ENCODE measurements at regions not wholly inside any gene's neighbourhood (a gene's known extent, or its start where the extent isn't known, plus 50 kb on each side); places are given as distances from the start of the nearest gene placed in this dataset.

DNA sequence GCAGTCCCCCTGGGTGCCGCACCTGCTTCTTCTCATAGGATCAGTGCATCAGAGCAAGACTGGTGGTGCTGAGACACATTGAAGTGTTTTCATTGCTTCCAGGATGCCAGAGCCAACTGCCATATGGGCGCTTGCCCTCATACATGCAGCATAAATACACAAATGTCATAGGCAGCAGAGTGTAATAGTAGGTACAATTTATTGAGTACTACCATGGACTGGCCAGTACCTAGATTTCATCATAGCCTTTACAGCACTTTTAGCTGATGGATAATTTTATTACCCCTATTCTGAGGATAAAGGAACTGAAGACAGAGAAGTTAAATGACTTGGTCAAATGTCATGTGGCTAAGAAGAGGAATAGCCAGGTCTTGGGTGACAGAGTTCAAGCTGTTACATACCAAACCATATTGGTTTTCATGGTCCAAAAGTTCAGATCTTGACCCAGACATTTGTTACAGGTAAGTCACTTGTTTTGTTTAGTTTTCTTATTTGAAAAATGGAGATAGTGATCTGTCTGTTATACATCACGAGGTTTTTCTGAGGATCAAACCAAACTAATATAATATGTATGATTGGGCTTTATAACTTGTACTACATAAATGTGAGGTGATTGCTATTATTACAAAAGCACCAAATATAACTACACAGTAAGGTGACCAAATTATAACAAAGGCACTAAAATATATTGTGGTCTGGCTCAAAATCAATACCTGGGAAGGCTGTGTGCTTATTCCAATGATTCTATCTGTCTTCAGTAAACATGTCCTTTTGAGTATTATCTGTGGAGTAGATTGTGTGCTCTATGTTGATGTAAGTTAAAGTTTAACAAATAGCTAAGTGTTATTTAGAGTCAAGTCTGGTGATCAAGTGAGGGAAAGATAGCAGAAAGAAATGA, 151.9 kb upstream of the CYRIA start:
- no peak for DNase-seq (ENCODE audit: low spot score)
- intact Hi-C loops (cut with DNase I): no loop called here

- intact Hi-C loops (cut with DNase I): no loop called here
- no peak for DNase-seq (ENCODE audit: low spot score)
These were observed 150.9 kb upstream of the CYRIA start for GRCh38 chr2:16816522-16816921.

- intact Hi-C loops (cut with DNase I): no loop called here
- no peak for DNase-seq (ENCODE audit: low spot score)
These were observed 150.4 kb upstream of the CYRIA start for GRCh38 chr2:16816016-16816415.

DNA sequence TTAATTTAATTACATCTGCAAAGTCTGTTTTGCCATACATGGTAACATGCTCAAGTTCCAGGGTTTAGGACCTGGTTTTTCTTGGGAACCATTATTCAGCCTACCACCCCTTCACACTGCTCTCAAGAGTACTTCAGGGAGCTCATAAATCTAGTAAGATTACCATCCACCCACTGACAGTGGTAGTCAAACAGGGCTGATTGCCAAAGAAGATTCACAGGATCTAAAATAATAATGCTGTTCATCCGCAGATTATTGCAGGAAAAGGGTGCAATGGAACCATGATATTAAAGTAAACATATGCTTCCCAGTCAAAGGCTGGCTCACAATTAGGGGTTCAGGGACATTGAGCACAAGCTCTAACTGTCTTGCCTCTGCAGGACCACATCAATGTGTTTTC, 148.0 kb upstream of the CYRIA start:
- DNase-seq (ENCODE audit: low spot score): no peak
- intact Hi-C loops (cut with DNase I): no loop called here

- DNase-seq (ENCODE audit: low spot score): no peak
- intact Hi-C loops (cut with DNase I): no loop called here
These were observed 132.8 kb upstream of the CYRIA start for GRCh38 chr2:16798472-16798871.

- intact Hi-C loops (cut with DNase I): no loop called here
- DNase-seq (ENCODE audit: low spot score): no peak
These were observed 125.9 kb upstream of the CYRIA start for GRCh38 chr2:16791496-16791895.

DNA sequence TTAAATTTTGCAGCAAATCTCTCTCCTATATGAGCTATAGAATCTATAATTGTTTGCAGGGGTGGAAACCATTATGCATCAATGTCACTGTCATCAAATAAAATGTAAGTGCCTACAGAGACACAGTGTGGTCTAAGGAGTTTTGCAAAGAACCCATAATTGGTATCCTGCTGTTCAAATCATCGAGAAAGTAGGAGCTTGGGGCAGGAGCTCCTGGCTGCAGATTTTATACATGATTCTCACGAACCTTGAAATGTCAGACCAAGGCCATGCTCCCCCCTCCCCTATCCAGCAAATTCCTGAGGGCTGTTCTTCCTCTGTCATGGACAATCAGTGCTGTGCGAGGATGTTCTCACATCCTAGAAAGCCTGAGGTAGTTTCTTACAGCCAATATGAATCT, 119.5 kb upstream of the CYRIA start:
- intact Hi-C loops (cut with DNase I): loop anchor here (5.0 kb wide), 1 partner anchor 522 kb away; no protein-coding TSS in a partner anchor
- no peak for DNase-seq (ENCODE audit: low spot score)

- intact Hi-C loops (cut with DNase I): loop anchor here (5.0 kb wide), 1 partner anchor 523 kb away; no protein-coding TSS in a partner anchor
These were observed 119.0 kb upstream of the CYRIA start for GRCh38 chr2:16784652-16785051.

GRCh38 chr2:16777123-16777870, 111.7 kb upstream of the CYRIA start:
- intact Hi-C loops (cut with DNase I): no loop called here
- no peak for DNase-seq (ENCODE audit: low spot score)

More at GRCh38 chr2:16784652-16785051, 119.0 kb upstream of the CYRIA start:
- no peak for DNase-seq (ENCODE audit: low spot score)

- intact Hi-C loops (cut with DNase I): no loop called here
- no peak for DNase-seq (ENCODE audit: low spot score)
These were observed 110.2 kb upstream of the CYRIA start for GRCh38 chr2:16775899-16776231.

GRCh38 chr2:16774980-16775898, 109.6 kb upstream of the CYRIA start:
- no peak for DNase-seq (ENCODE audit: low spot score)
- intact Hi-C loops (cut with DNase I): loop anchor here (5.0 kb wide), 1 partner anchor 897 kb away; no protein-coding TSS in a partner anchor

DNA sequence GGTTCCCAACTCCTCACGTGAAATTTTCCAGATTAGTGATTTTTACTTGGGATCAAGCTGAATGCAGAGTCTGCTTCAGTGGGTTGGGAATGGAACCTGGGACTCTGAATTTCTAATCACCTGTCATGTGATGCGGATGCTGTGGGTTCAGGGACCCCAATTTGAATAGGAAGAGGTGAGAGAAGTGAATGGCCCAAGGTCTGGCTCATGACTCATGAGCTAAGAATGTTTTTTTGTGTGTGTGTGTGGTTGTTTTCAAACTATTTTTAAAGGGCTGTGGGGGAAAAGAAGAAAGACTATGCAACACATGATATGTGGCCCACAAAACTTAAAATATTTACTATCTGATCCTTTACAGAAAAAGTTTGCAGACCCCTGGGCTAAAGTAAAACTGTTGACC, 108.5 kb upstream of the CYRIA start:
- intact Hi-C loops (cut with DNase I): loop anchor here (5.0 kb wide), 1 partner anchor 898 kb away; no protein-coding TSS in a partner anchor
- no peak for DNase-seq (ENCODE audit: low spot score)

DNA sequence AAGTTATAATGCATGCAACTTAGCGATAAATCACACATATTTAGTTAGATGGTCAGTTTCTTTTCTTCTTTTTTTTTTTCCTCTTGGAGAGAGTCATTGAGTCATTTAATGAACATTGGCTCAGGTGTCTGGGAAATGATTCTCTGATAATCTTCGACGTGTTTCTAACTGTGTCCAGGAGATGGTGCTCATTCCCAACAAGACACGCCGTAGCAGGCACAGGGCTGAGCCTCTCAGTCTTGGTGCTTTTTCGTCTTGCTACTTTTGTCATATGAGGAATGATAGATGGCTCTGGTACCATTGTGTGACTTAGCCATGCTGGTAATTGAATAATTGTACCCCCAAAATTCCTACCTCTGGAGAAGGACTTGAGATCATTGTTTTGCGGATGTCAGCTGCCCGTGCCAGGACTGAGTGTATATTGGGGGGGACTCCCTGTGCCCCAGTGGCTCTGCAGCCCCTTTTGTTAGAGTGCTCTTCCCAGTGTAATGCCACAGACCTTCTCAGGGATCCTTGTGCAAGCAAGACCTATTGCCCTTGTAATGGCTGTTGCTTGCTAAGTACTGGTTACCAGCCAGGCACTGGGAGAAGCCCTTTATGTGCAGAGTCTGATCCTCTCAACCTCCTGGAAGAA, 107.6 kb upstream of the CYRIA start:
- DNase-seq (ENCODE audit: low spot score): no peak
- intact Hi-C loops (cut with DNase I): loop anchor here (5.0 kb wide), 1 partner anchor 899 kb away; no protein-coding TSS in a partner anchor

- DNase-seq (ENCODE audit: low spot score): no peak
- intact Hi-C loops (cut with DNase I): no loop called here
These were observed 102.3 kb upstream of the CYRIA start for GRCh38 chr2:16767789-16768476.

DNA sequence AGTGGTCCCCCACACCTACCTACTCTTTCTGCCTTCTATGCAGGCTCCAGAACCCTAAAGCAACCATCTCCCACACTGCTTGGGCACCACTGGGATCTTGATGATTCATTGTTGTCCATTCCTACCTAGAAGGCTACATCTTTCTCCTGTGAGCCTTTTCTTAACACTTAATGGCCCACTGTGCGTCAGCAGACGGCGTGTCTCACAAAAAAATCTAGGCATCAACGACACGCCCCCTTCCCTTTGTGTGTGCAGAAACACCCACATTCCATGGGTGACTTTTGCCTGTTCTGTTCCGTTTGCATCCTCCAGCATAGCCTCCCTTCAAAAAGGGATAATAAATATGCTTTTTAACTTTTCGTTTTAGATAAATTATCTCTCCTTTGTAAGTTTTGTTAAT, 99.7 kb upstream of the CYRIA start:
- DNase-seq (ENCODE audit: low spot score): no peak
- intact Hi-C loops (cut with DNase I): no loop called here

DNA sequence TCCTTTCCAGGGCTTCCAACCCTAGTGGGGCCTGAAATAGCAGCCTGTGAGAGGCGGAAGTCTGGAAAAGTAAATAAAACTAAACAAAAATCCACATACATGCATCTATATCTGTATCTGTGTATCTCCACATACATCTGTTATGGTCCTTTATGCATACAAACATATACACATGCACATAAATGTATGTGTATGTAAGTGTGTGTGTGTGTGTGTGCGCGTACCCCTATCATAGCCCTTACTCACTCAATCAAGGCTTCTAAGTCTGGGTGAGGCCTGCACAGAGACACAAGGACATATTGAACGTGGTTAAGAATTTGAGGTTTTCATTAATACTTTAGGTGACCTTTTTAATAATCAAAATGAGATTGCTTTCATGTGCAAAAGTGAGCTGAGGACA, 98.9 kb upstream of the CYRIA start:
- intact Hi-C loops (cut with DNase I): no loop called here
- DNase-seq (ENCODE audit: low spot score): no peak

DNA sequence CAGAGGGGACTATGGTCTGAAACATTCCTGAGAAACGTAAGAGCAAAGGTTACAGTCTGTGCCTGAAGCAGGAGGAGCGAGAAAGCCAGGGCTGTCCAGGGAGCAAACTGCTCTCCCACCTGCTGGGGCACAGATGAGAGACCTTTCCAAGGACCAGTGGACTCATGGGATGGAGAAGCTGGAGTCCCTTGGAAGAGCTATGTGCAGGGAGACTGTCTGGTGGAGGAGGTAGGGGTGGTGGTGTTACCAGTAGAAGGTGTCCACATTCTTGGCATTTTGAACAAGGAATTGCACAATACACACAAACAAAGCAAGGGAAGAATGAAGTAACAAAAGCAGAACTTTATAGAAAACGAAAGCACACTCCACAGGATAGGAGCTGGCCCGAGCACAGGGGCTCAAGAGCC, 97.9 kb upstream of the CYRIA start:
- DNase-seq (ENCODE audit: low spot score): no peak
- intact Hi-C loops (cut with DNase I): no loop called here

DNA sequence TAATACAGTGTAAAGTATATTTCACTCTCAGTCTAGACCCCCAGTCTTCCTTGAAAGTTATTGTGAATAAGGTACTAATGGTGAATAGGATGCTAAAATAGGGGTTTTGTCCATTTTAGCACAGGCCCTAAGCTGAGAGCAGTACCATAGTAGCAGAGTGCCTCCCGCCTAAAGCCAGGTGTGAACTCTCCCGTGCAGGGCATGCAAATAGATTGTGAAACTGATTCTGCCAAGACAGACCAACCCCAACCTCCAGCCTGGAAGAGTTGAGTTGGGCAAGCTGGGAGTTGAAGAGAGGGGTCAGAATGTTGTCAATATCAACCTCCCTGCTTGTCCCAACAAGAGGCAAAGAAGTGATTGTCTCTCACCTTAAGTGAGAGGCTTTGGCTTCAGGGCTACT, 97.4 kb upstream of the CYRIA start:
- intact Hi-C loops (cut with DNase I): no loop called here
- no peak for DNase-seq (ENCODE audit: low spot score)

DNA sequence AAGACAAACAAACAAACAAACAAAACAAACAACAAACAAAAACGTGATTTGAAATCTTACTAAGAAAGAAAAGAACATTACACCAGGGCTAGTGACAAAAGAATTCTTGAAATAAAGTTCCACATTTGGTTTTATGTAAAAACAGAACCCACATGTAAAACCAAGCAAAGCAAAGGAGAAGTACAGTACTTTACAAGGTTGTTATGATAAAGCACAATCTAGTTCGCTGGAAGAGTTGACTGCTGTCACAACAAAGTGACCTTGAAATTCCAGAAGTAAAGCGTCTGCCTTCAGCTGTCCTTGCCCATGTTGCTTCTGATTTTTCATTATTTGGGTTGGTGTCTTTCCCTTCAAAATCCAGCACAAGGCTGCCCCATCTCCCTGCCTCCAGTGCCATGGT, 94.8 kb upstream of the CYRIA start:
- DNase-seq (ENCODE audit: low spot score): no peak
- intact Hi-C loops (cut with DNase I): no loop called here
